B cell (primary cell): ENCODE measurements at regions not wholly inside any gene's neighbourhood (a gene's known extent, or its start where the extent isn't known, plus 50 kb on each side); places are given as distances from the start of the nearest gene placed in this dataset.

Source experiments
- ATAC-seq: fragments of 200-7000 bp; cut with Tn5 transposase; one replicate; pipeline ENCODE4 v1.10.0; 2021; ENCODE audit warnings: low read depth, mild to moderate bottlenecking, moderate number of reproducible peaks, moderate library complexity
- CTCF ChIA-PET: fragments of 350-600 bp; sonication (Branson Sonifier 250); formaldehyde crosslinking; loops from one replicate; lab custom pipeline; 2021; ENCODE audit warnings: antibody characterized with exemption, inconsistent platforms; lab: Charles Lee
- POLR2A ChIA-PET: fragments of 350-600 bp; sonication (Branson Sonifier 250); formaldehyde crosslinking; loops from one replicate; lab custom pipeline; 2021; ENCODE audit warnings: antibody characterized with exemption; lab: Charles Lee
- DNase-seq: peaks from one replicate; pipeline ENCODE4 v3.0.0; 2013
- H2AFZ ChIP-seq: 2 replicates; pipeline ENCODE4 v1.6.1; 2012; ENCODE audit warnings: mild to moderate bottlenecking, low read depth, low read length; ENCODE audit not compliant: insufficient read depth, poor library complexity, severe bottlenecking
- H3K27ac ChIP-seq, 2 donors: 1 replicate in 1 of 2; 2 replicates in 1 of 2; pipeline ENCODE4 v1.5.1; 2012 to 2013; ENCODE audit warnings: low read length in 2 of 2, mild to moderate bottlenecking in 2 of 2, moderate library complexity in 1 of 2
- H3K27me3 ChIP-seq, 4 experiments: fragments of 200-600 bp in 1 of 4; sonication (generic) in 1 of 4; replicated peaks in 1 of 4; 1 replicate in 2 of 4; 2 replicates in 2 of 4; pipeline versions ENCODE4 v1.6.1 to v1.7.0; 2013 to 2016; ENCODE audit warnings: low read length in 3 of 4, mild to moderate bottlenecking in 2 of 4, mixed read lengths in 1 of 4, moderate library complexity in 1 of 4; ENCODE audit not compliant: insufficient read depth in 4 of 4, control insufficient read depth in 3 of 4; ENCODE audit errors: control extremely low read depth in 1 of 4
- H3K36me3 ChIP-seq, 2 experiments: replicated peaks in 1 of 2; 1 replicate in 1 of 2; 2 replicates in 1 of 2; pipeline versions ENCODE4 v1.6.1 to v1.7.1; 2013; ENCODE audit warnings: low read length in 1 of 2; ENCODE audit not compliant: insufficient read depth in 2 of 2, control insufficient read depth in 1 of 2; ENCODE audit errors: control extremely low read depth in 1 of 2, extremely low read depth in 1 of 2
- H3K4me1 ChIP-seq, 2 donors: fragments of 200-600 bp in 1 of 2; sonication (generic) in 1 of 2; 1 replicate in 1 of 2; 2 replicates in 1 of 2; pipeline versions ENCODE4 v1.5.1 to v1.6.1; 2013 to 2017; ENCODE audit warnings: low read length in 2 of 2; ENCODE audit not compliant: control insufficient read depth in 2 of 2, insufficient read depth in 2 of 2
- H3K4me2 ChIP-seq: replicated peaks from 2 replicates; pipeline ENCODE3; 2012; ENCODE audit warnings: mild to moderate bottlenecking, low read depth, low read length; ENCODE audit not compliant: poor library complexity, severe bottlenecking
- H3K4me3 ChIP-seq, 5 experiments: fragments of 200-600 bp in 1 of 5; sonication (generic) in 1 of 5; 1 replicate in 3 of 5; 2 replicates in 2 of 5; pipeline versions ENCODE4 v1.5.1 to v1.7.0; 2011 to 2016; ENCODE audit warnings: low read length in 4 of 5, mild to moderate bottlenecking in 4 of 5, low read depth in 2 of 5, control low read depth in 1 of 5, moderate library complexity in 1 of 5; ENCODE audit not compliant: insufficient read depth in 1 of 5; ENCODE audit errors: control extremely low read depth in 1 of 5, extremely low read depth in 1 of 5
- H3K79me2 ChIP-seq: fragments of 200-600 bp; sonication (generic); one replicate; pipeline ENCODE4 v1.6.0; 2016; ENCODE audit warnings: low read length; ENCODE audit not compliant: control insufficient read depth, insufficient read depth
- H3K9ac ChIP-seq: fragments of 200-600 bp; sonication (generic); 2 replicates; pipeline ENCODE4 v1.6.1; 2017; ENCODE audit warnings: mild to moderate bottlenecking, low read length, moderate library complexity
- H3K9me3 ChIP-seq, 3 donors: one replicate each; pipeline versions ENCODE4 v1.6.1 to v1.7.1; 2013; ENCODE audit warnings: low read length in 2 of 3; ENCODE audit not compliant: control insufficient read depth in 2 of 3, insufficient read depth in 1 of 3; ENCODE audit errors: control extremely low read depth in 1 of 3
- H4K20me1 ChIP-seq: 2 replicates; pipeline ENCODE4 v1.6.0; 2012; ENCODE audit warnings: mild to moderate bottlenecking, low read length; ENCODE audit not compliant: insufficient read depth, control insufficient read depth, poor library complexity, severe bottlenecking
- H3K27ac Mint-ChIP-seq: one replicate; pipeline ENCODE4 v1.8.0; 2021; ENCODE audit warnings: mixed read lengths
- H3K27me3 Mint-ChIP-seq: one replicate; pipeline ENCODE4 v1.8.0; 2021; ENCODE audit warnings: mixed read lengths
- H3K4me1 Mint-ChIP-seq: one replicate; pipeline ENCODE4 v1.8.0; 2021; ENCODE audit warnings: mixed read lengths
- H3K4me3 Mint-ChIP-seq: one replicate; pipeline ENCODE4 v1.8.0; 2021; ENCODE audit warnings: mixed read lengths
- H3K9me3 Mint-ChIP-seq: one replicate; pipeline ENCODE4 v1.8.0; 2022; ENCODE audit warnings: mixed read lengths; ENCODE audit not compliant: insufficient read depth
- EZH2 ChIP-seq: IDR thresholded peaks from 2 replicates; pipeline ENCODE4 v1.6.1; 2012; ENCODE audit warnings: borderline replicate concordance, low read depth, mild to moderate bottlenecking, moderate library complexity, low read length; ENCODE audit not compliant: insufficient read depth, poor library complexity, severe bottlenecking
- WGBS: methylation state at CpG from one replicate; pipeline ENCODE4 v1.1.5; 2013; ENCODE audit warnings: missing lambda C conversion rate; ENCODE audit not compliant: insufficient coverage; 5-methylcytosine and 5-hydroxymethylcytosine counted together
- intact Hi-C: fragments of 100-400 bp; cut with micrococcal nuclease; formaldehyde crosslinking; loops from one replicate; pipeline ENCODE4 v1.10.0; 2022
- TF ChIP-seq, protein P1 (sequence below): fragments of 200-600 bp; IDR thresholded peaks from one replicate; pipeline ENCODE4 v1.8.0; 2022; ENCODE audit warnings: antibody characterized with exemption, mild to moderate bottlenecking

DNA sequence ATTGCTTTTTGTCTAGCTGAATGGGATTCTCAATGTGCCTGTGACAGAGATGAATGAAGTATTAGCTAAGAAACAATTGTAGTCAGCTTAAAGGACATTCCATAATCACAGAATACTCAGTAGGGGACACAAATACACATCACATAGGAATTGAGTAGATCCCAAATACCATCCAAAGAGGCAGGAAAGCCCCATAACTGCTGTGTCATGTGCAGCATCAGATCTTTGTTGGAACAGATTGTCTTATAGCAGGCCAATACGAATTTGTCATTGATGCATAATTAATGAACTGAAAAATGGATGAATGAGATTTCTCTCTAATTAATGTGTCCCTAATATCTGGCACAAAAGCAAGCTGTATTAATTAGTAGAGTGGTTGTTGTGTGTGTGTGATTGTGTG lies 82.3 kb upstream of the S1PR1 start:
- no peaks in the 10 kb centered on the region for H3K36me3 ChIP-seq
- Mint-ChIP-seq H3K4me1 (no peaks in the 10 kb centered on the region), H3K4me3 (no peak overlapping the region), H3K27me3 (no peaks in the 10 kb centered on the region), H3K9me3 (no peaks in the 10 kb centered on the region), H3K27ac (no peak overlapping the region)
- H3K4me2 ChIP-seq = no peak overlapping the region
- H3K4me3 ChIP-seq = no peak overlapping the region
- POLR2A ChIA-PET = no interaction called here
- H3K9me3 ChIP-seq = peaks cover 0 to 2% (median 0%) of the 10 kb centered on the region in 3 donors
- H3K27ac ChIP-seq = no peak overlapping the region
- intact Hi-C loops = no loop called here
- H3K27me3 ChIP-seq = no peaks in the 10 kb centered on the region
- DNase-seq (no peak), ATAC-seq (no peak)
- H4K20me1 ChIP-seq = no peaks in the 10 kb centered on the region
- H3K4me1 ChIP-seq = no peaks in the 10 kb centered on the region
- no peak overlapping the region for H2AFZ ChIP-seq
- TF ChIP-seq, protein P1, sequence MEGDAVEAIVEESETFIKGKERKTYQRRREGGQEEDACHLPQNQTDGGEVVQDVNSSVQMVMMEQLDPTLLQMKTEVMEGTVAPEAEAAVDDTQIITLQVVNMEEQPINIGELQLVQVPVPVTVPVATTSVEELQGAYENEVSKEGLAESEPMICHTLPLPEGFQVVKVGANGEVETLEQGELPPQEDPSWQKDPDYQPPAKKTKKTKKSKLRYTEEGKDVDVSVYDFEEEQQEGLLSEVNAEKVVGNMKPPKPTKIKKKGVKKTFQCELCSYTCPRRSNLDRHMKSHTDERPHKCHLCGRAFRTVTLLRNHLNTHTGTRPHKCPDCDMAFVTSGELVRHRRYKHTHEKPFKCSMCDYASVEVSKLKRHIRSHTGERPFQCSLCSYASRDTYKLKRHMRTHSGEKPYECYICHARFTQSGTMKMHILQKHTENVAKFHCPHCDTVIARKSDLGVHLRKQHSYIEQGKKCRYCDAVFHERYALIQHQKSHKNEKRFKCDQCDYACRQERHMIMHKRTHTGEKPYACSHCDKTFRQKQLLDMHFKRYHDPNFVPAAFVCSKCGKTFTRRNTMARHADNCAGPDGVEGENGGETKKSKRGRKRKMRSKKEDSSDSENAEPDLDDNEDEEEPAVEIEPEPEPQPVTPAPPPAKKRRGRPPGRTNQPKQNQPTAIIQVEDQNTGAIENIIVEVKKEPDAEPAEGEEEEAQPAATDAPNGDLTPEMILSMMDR = no peak
- no CpG with 5 or more reads among the region's 1 CpG for WGBS
- no peak overlapping the region for H3K9ac ChIP-seq
- H3K79me2 ChIP-seq = no peaks in the 10 kb centered on the region
- CTCF ChIA-PET = interaction anchor here (1.0 to 1.1 kb wide), 2 partner anchors 17 to 134 kb away, joined by 3 to 4 read pairs; no protein-coding TSS in a partner anchor

- Mint-ChIP-seq H3K9me3 (no peaks in the 10 kb centered on the region), H3K4me1 (no peaks in the 10 kb centered on the region), H3K4me3 (no peak overlapping the region), H3K27ac (no peak overlapping the region), H3K27me3 (no peaks in the 10 kb centered on the region)
- Histone ChIP-seq H4K20me1 (no peaks in the 10 kb centered on the region), H3K9ac (no peak overlapping the region), H3K79me2 (no peaks in the 10 kb centered on the region), H3K9me3 (no peaks in the 10 kb centered on the region), H3K36me3 (no peaks in the 10 kb centered on the region), H3K27me3 (no peaks in the 10 kb centered on the region), H3K27ac (no peak overlapping the region), H3K4me3 (no peak overlapping the region), H3K4me2 (no peak overlapping the region), H2AFZ (no peak overlapping the region), H3K4me1 (no peaks in the 10 kb centered on the region)
- no CpG with 5 or more reads among the region's 2 CpGs for WGBS
- TF ChIP-seq EZH2 = no peak
- TF ChIP-seq, protein P1 = no peak
- intact Hi-C loops = no loop called here
- DNase-seq = no peak
- ATAC-seq = no peak
- ChIA-PET CTCF (no interaction called here), POLR2A (no interaction called here)
Observed at GRCh38 chr1:101153692-101154091, 83.1 kb upstream of the S1PR1 start.
